MG63 (cell line): ENCODE measurements at regions not wholly inside any gene's neighbourhood (a gene's known extent, or its start where the extent isn't known, plus 50 kb on each side); places are given as distances from the start of the nearest gene placed in this dataset.

Experiments
- DNase-seq: peaks from one replicate; pipeline ENCODE4 v3.0.0-alpha.2; 2020
- H3K27me3 ChIP-seq: fragments of 250-450 bp; sonication (Bioruptor Pico); 2 replicates; pipeline ENCODE4 v1.5.1; 2020; ENCODE audit warnings: mild to moderate bottlenecking, moderate library complexity
- H3K36me3 ChIP-seq: fragments of 250-450 bp; sonication (Bioruptor Pico); 2 replicates; pipeline ENCODE4 v1.5.1; 2020; ENCODE audit warnings: mild to moderate bottlenecking, moderate library complexity
- H3K4me3 ChIP-seq: fragments of 250-450 bp; sonication (Bioruptor Pico); 2 replicates; pipeline ENCODE4 v1.5.1; 2020; ENCODE audit warnings: mild to moderate bottlenecking, moderate library complexity
- H3K9me3 ChIP-seq: fragments of 250-450 bp; sonication (Bioruptor Pico); 2 replicates; pipeline ENCODE4 v1.5.1; 2020; ENCODE audit warnings: mild to moderate bottlenecking, moderate library complexity

DNA sequence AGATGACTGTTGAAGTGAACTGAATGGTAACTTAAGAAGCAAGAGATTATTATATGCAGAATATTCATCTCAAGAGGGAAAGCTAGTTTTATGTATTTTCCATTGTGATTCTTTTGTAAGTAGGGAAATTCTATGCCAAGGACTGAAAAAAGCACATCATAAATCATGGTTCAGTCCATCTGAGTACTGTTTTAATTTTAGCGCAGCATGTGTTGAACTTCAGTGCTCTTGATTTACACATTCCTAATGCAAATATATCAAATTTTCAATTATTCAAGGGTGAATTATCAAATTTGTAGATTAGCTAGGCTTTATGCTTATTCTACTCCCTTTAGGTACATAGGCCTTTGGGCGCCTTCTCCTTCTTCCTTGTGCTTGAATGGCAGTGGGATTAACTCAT lies 50.3 kb upstream of the TCF12 start:
- Histone ChIP-seq H3K4me3 (no peak overlapping the region), H3K36me3 (no peaks in the 10 kb centered on the region), H3K9me3 (no peaks in the 10 kb centered on the region), H3K27me3 (no peaks in the 10 kb centered on the region)
- no peak for DNase-seq

DNA sequence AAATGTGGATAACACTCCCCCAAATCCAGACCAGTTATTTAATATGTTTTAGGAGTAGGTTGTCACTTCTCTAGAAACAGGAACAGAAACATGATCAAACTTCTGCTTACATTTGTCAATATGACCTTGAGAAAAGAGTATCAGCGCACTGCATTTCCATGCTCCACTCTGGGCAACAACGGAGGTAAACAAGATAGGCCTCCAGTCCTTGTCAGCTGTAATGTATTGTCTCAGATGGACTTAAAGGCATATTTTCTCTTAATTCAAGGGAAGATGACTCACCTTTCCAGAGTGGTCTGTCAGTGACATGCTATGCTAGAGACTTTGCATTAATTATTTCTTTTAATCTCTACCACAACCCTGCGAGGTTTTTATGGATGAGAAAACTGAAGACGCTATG lies 51.6 kb upstream of the TCF12 start:
- no peak for DNase-seq
- H3K4me3 ChIP-seq = no peak overlapping the region
- no peaks in the 10 kb centered on the region for H3K27me3 ChIP-seq

DNA sequence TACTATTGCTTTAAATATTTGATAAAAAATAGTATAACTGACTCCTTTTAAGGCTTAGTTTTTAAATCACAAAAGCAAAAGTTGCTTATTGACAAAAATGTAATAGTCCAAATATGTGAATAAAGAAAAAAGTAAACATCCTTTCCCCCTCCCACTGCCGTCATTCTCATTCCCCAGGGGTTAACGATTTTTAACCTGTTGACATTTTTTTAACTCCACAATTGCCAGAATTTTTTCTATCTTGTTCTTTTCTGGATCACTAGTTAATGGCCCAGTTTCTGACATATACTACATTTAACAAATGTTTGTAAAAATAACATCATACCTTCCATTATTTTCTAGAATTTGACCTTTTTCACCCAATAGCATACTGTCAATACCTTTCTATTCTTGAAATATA lies 60.6 kb upstream of the TCF12 start:
- no peaks in the 10 kb centered on the region for H3K27me3 ChIP-seq
- no peaks in the 10 kb centered on the region for H3K36me3 ChIP-seq
- no peak for DNase-seq
- H3K9me3 ChIP-seq = no peaks in the 10 kb centered on the region
- no peak overlapping the region for H3K4me3 ChIP-seq

More for the DNA sequence above, 51.6 kb upstream of the TCF12 start:
- Histone ChIP-seq H3K36me3 (no peaks in the 10 kb centered on the region), H3K9me3 (no peaks in the 10 kb centered on the region)

DNA sequence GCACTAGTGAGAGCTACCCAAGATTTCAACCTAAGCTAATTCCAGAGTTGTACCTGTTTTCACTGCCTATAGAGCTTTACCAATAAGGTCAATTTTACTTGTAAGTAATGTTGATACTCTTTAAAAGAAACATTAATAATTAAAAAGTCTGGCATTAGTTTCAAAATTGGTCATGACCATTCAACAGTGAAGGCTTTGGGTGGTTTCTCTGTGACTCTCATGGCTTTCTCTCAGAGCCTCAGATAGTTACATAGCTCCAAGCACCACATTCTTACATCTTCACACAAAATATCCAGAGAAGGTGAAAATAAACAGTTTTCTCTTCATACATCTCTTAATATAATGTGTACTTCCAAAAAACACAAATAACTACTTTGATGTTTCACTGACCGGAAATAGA lies 61.5 kb upstream of the TCF12 start:
- H3K27me3 ChIP-seq = no peaks in the 10 kb centered on the region
- DNase-seq = no peak
- H3K9me3 ChIP-seq = no peaks in the 10 kb centered on the region
- H3K36me3 ChIP-seq = no peaks in the 10 kb centered on the region
- H3K4me3 ChIP-seq = no peak overlapping the region

DNA sequence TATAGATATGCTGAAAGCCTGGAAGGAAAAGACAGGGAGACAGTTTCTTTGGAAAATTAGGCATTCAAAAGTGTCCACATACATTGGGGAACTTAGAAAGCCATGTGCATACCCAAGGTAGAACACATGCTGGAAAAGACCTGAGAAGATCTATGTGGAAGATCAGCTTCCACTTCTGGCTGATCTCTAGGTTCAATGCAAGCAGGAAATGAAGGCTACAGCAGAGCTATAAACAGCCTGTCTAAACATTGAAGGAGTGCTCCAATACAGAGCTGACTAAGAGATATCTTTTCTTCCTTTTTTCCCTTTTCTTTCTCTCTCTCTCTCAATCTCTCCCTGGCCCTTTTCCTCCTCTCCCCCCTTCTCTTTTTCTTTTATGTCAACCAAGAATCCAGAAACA lies 73.6 kb upstream of the TCF12 start:
- no peaks in the 10 kb centered on the region for H3K9me3 ChIP-seq
- H3K27me3 ChIP-seq = no peaks in the 10 kb centered on the region
- H3K4me3 ChIP-seq = no peak overlapping the region
- no peaks in the 10 kb centered on the region for H3K36me3 ChIP-seq
- DNase-seq = no peak

DNA sequence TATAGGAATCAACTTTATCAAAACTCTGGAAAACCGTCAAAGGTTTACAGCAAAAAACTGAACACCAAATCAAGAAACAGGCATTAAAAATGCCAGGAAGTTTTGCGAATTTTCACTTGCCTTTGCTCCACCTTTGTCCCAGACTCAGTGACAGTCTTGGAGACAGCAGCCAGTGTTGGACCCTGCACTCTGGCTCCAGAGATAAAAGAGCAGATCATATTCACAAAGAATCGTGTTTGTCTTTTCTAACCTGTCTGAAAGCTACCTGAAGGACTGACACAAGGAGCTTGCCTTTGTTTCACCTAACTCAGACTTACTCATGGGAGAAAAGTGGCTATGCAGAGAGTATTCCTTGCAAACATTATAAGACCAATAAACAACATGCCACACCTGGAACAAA lies 74.0 kb upstream of the TCF12 start:
- no peaks in the 10 kb centered on the region for H3K9me3 ChIP-seq
- no peak for DNase-seq
- no peaks in the 10 kb centered on the region for H3K27me3 ChIP-seq
- no peak overlapping the region for H3K4me3 ChIP-seq
- H3K36me3 ChIP-seq = no peaks in the 10 kb centered on the region

DNA sequence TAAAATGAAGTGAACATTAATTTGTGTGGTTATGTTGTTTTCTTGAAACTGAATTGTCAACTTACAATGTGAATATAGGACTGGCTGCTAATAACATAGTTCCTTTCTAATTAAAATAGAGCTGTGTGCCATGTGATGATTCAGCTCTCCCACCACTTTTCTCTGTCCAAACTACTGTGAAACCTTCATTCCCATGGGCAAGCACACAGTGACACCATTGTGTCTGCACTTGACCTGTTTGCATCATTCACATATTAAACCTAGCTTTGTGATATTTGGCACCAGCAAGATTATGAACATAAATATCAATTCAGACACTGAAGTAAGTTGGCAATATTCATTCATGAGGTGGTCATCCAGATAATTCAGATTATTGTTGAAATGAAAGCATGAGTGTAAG lies 78.8 kb upstream of the TCF12 start:
- no peak overlapping the region for H3K4me3 ChIP-seq
- no peaks in the 10 kb centered on the region for H3K36me3 ChIP-seq
- DNase-seq = no peak
- H3K27me3 ChIP-seq = no peaks in the 10 kb centered on the region
- H3K9me3 ChIP-seq = no peaks in the 10 kb centered on the region

DNA sequence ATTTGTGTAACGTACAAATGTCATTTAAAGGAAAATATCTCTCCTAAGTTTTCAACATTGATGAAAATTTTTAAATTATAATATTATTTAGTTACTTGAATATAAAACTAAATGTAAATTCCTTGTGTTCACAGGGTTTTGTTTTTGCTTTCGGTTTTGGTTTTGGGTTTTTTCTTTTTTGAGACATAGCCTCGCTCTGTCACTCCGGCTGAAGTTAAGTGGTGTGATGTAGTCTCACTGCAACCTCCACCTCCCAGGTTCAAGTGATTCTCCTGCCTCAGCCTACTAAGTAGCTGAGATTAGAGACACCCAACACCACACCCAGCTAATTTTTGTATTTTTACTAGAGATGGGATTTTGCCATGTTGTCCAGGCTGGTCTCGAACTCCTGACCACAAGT lies 79.3 kb upstream of the TCF12 start:
- no peak for DNase-seq
- Histone ChIP-seq H3K36me3 (no peaks in the 10 kb centered on the region), H3K4me3 (no peak overlapping the region), H3K9me3 (no peaks in the 10 kb centered on the region), H3K27me3 (no peaks in the 10 kb centered on the region)

DNA sequence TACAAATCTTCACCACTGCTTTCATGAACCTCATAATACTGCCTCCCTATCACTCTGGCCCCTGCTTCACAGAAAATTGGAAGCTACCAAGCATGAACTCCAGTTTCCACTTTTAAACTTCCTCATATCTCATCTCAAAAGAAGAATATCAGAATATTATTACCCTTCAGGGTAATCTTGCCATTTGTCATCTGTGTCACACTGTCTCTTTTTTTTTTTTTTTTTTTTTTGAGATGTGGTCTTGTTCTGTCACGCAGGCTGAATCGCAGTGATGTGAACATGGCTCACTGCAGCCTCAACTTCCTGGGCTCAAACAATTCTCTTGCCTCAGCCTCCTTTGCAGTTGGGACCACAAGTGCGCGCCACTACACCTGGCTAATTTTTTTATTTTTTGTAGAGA lies 80.4 kb upstream of the TCF12 start:
- Histone ChIP-seq H3K9me3 (no peaks in the 10 kb centered on the region), H3K4me3 (no peak overlapping the region), H3K27me3 (no peaks in the 10 kb centered on the region), H3K36me3 (no peaks in the 10 kb centered on the region)
- DNase-seq = no peak

DNA sequence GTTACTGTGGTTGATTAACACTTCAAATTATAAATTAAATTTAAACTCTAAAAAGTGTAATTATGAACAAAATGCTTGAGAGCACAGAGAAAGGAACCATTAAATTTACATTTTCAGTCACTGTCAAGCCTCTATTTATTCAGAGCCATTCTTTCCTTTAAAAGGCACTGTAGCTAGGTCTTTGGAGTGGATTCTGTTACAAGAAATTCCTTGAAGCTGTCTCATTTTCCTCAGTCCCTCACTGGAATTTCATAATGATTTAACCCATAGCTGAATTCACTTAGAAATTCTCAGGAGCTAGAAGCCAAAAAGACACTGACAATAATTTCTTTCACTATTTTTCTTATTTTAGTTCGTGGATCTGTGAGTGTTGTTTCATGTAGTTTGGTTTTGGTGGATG lies 81.2 kb upstream of the TCF12 start:
- H3K4me3 ChIP-seq = no peak overlapping the region
- DNase-seq = no peak
- no peaks in the 10 kb centered on the region for H3K9me3 ChIP-seq
- H3K36me3 ChIP-seq = no peaks in the 10 kb centered on the region
- H3K27me3 ChIP-seq = no peaks in the 10 kb centered on the region

DNA sequence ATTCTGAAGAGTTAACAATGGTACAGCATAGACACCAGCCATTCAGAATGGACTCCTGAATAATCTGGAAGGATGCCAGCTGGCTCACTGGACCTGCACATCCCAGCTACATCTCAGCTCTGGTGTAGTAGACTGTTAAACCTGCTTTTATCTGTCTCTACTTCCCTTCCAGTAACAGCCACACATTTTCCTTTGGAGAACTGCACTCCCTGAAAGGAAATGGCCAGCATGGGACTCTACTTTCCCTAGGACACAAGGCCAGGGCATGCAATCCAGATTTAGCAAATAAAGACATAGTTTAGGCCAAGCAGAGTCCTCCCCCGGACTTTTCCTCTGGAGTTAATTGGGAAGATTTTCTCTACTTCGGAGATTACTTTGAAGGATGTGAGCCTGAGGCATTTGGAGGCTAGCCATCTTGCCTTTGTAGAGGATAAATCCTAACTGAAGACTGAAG lies 82.7 kb upstream of the TCF12 start:
- DNase-seq = peak; percentile 23
- H3K27me3 ChIP-seq = no peaks in the 10 kb centered on the region
- no peak overlapping the region for H3K4me3 ChIP-seq
- no peaks in the 10 kb centered on the region for H3K9me3 ChIP-seq
- H3K36me3 ChIP-seq = no peaks in the 10 kb centered on the region

DNA sequence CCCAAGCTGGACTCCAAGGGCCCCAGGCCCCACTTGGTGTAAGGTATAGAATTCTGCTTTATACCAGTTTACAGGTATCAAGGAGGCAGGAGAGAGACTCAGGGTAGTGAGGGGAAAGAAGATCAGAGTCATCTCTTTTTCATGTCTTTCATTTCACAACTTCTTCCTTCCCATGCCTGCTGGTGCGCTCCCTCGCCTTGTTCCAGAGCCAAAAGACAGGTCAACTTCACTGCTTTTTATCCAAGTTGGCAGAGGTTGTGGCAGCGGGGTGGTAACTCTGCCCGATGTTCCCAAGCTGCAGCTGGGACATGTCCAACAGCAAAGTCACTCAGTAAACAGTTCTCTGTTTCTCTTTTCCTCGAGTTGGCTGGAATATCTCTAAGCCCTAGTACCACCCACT lies 86.3 kb upstream of the TCF12 start:
- DNase-seq = peak; percentile 89
- Histone ChIP-seq H3K4me3 (no peak overlapping the region), H3K27me3 (no peaks in the 10 kb centered on the region), H3K36me3 (no peaks in the 10 kb centered on the region), H3K9me3 (no peaks in the 10 kb centered on the region)

DNA sequence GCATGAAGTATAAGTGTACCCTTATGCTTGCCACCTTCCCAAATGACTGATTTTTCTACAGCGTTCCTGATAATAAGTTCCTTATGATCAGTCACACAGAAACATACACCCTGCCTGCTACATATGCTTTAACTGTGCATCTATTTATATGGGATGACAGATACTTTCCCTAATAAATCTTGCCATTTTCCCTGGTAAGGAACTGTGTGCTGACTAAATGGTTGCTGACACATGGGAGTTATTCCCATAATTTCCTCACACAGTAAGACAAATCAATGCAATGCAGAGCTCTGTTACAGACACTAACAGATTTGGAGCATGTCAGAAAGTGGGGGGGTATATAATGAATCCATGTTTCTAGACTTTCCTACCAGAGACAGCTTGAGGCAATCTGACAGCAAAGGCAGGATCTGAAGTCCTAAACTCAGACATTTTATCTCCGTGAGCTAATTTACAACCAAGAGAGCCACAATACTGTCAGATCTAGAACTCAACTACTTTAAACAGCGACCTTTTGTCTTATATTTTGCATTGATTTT lies 86.9 kb upstream of the TCF12 start:
- Histone ChIP-seq H3K9me3 (no peaks in the 10 kb centered on the region), H3K36me3 (no peaks in the 10 kb centered on the region), H3K4me3 (no peak overlapping the region), H3K27me3 (no peaks in the 10 kb centered on the region)
- DNase-seq = no peak

DNA sequence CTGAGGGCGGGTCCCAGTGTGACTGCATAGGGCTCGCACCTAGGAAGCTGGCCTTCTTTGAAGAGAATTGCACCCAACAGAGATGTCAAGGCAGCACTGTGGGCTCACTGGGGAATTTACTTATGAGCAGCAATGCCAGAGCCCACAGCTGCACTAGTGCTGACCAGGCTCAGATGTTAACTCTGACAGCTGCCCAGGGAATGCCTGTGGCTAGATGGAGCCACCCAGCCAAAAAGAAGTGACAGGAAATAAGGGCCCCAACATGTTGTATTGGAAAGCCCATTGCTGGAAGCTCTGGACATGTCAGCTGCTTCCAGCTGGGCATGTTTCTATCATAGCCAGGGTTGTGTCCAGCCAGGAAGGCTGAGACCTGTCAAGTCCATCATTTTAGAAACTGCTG lies 90.9 kb upstream of the ZNF280D start:
- Histone ChIP-seq H3K36me3 (no peaks in the 10 kb centered on the region), H3K27me3 (no peaks in the 10 kb centered on the region), H3K9me3 (no peaks in the 10 kb centered on the region), H3K4me3 (no peak overlapping the region)
- no peak for DNase-seq

DNA sequence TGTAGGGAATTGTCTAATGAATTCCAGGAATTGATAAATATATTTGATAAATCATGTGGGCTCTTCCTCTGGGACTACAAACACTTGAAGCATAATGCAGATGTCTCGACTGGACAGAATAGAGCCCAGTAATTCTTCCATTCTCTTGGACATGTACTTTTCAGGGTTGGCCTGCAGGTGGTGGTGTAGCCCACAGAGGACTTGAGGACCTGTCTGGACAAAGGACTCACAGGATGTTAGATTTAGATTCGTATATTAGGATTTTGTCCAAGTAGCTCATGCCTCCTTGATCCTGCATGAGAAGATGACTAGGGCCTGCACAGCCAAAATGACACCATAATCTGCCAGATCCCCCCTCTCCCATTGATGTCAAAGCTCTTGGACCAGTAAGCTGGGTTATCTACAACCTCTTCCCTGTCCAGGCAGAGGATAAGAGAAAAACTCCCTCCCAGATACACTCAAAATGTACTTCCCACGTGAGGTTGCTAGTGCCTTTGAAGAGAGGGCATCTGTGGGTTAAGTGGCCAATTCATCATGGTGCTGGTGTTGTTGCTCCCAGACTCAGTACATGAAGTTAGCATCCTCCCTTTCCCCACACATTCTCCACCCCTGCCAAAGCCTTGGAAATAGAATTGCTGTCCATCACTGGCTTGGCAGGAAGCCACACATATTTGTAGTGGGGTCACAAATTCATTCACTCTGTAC lies 88.6 kb upstream of the ZNF280D start:
- H3K36me3 ChIP-seq = no peaks in the 10 kb centered on the region
- DNase-seq = peak; percentile 45
- H3K9me3 ChIP-seq = no peaks in the 10 kb centered on the region
- no peaks in the 10 kb centered on the region for H3K27me3 ChIP-seq
- H3K4me3 ChIP-seq = no peak overlapping the region

DNA sequence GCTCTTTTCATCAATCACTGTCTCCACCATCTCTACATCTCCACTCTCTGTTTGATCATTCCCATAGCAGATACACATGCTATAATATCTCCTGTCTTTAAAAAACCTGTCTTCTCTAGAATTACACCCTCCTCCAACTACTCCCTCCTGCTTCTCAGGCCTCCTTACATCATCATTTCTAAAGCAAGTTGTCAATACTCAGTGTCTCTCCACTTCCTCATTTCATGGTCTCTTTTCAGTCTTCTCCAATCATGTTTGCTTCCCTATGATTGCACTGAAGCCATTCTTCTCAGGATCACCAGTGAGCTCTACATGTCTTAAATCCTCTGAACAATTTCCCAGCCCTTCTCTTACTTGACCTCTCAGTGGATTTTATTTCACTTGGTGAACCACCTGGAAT lies 87.0 kb upstream of the ZNF280D start:
- H3K36me3 ChIP-seq = no peaks in the 10 kb centered on the region
- no peaks in the 10 kb centered on the region for H3K9me3 ChIP-seq
- DNase-seq = no peak
- no peak overlapping the region for H3K4me3 ChIP-seq
- no peaks in the 10 kb centered on the region for H3K27me3 ChIP-seq

DNA sequence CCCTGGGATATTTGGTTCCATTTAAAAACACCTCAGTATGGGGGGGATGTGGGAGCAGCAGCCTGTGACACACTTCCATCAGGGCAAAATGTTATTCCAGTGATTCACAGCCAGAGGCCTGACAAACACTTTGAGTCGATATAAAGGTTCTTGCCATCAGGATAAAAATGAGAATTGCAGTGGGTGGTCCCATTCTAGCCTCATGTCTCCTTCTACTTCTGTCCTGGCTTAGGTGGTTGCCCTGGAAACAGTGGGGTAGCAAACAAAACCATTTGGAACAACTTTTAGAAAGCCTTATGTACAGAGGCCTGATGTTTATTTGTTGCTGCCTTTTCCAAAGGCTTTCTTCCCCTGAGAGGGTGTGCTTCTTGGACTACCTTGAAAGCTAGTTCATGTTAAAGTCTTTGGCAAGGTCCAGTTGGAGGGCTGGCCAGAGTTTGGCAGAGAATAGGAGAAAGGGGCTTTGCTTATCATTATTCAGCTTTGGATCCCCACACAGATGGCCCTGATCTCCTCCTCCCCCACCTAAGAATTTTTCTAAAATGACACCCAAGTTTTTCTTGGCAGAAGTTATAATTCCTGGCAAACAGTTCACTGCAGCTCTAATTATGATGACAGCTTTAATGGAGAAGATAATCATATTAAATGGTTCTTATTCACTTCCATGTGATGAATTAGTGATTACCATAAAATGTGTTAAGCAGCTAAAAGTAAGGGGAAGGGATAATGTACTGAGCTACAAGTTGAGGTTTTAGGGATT lies 84.2 kb upstream of the ZNF280D start:
- no peaks in the 10 kb centered on the region for H3K9me3 ChIP-seq
- H3K27me3 ChIP-seq = no peaks in the 10 kb centered on the region
- DNase-seq = peak; percentile 34
- H3K4me3 ChIP-seq = no peak overlapping the region
- no peaks in the 10 kb centered on the region for H3K36me3 ChIP-seq

DNA sequence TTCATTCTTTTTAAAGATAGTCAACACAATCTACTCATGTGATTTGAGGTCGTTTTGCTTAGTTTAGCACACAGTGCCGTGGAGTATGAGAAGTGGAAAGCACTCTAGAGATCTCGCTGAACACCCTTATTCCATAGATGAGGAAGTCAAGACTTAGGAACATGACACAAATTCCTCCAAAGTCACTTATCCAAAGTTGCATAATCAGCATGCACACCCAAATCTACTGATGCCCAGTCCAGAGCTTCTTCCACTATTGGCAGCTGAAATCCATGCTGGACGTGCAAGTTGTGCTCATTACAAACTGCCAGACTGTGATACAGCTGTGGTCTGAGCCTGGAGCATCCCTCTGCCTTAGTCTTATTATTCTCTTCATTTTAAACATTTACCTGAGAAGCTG lies 83.5 kb upstream of the ZNF280D start:
- no peaks in the 10 kb centered on the region for H3K9me3 ChIP-seq
- H3K27me3 ChIP-seq = no peaks in the 10 kb centered on the region
- no peaks in the 10 kb centered on the region for H3K36me3 ChIP-seq
- DNase-seq = no peak
- H3K4me3 ChIP-seq = no peak overlapping the region
